NCI-H748 (cell line): ENCODE measurements at regions not wholly inside any gene's neighbourhood (a gene's known extent, or its start where the extent isn't known, plus 50 kb on each side); places are given as distances from the start of the nearest gene placed in this dataset.
"Not testable (repeated sequence)": the region's sequence is repeated elsewhere in the genome, so short reads cannot be mapped to it uniquely, and the experiment has no call there.

Source experiments
- DNase-seq: peaks from one replicate; lab custom pipeline; 2025; ENCODE audit not compliant: unreplicated experiment; lab: John Stamatoyannopoulos, UW

DNA sequence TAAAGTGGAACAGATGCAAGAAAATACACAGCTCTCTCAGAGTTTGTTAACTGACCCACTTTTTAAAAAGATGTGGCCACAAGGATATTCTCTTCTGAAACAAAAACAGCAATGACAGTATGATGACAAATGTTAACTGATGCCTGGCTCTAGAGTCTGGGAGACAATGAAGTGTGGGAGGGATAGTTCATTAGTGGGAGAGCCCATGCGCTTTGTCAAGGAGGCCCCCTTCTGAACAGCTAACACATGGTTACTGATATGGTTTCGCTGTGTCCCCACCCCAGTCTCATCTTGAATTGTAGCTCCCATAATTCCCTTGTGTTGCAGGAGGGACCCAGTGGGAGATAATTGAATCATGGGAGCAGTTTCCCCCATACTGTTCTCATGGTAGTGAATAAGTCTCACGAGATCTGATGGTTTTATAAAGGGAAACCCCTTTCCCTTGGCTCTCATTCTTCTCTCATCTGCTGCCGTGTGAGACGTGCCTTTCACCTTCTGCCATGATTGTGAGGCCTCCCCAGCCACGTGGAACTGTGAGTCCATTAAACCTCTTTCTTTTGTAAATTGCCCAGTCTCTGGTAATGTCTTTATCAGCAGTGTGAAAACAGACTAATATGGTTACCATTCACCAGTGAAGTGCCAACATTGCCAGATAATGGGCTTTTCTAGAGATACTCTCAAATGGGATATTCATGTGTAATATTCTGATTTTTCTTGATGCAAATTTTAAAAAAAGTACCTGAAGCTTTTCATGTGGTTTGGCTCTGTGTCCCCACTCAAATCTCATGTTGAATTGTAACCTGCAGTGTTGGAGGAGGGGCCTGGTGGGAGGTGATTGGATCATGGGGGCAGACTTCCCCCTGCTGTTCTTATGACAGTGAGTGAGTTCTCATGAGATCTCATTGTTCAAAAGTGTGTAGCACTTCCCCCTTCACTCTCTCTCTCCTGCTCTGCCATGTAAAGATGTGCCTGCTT is 435.8 kb downstream of the SHISA9 start:
- DNase-seq: not testable (repeated sequence)

DNA sequence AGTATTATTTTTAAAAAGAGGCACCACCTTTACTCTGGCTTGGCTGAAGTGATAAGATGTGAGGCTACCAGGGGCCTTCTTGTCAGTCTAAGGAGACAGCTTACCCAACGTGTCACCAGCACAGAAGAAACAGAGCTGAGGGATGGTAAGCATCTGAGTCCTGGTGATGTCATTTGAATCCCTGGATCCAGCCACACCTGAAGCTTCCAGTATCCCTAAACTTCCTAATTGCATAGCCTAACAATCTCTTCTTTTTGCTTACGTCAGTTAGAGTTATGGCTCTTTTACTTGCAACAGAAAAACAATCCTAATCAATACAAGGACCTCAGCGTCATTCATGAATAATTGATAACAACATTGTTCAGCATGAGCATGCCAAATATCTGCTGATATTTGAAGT is 436.6 kb downstream of the SHISA9 start:
- DNase-seq: no peak

DNA sequence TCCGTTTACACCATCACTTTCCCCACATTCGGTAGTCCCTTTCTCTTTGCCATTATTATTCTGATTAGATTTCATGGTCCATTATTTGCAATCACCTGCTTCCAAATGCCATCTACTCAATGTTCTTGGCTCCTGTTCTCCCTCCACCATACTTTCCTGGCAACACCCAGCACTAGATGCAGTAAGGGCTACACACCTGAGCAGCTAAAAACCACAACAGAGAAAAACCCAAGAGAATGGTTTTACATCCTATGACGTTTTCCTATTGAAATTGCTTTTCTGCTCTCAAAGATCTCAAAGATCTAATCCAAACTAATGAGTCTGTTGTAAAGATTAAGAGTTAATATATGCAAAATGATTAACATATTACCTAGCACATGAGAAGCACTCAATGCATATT is 441.3 kb downstream of the SHISA9 start:
- no peak for DNase-seq

DNA sequence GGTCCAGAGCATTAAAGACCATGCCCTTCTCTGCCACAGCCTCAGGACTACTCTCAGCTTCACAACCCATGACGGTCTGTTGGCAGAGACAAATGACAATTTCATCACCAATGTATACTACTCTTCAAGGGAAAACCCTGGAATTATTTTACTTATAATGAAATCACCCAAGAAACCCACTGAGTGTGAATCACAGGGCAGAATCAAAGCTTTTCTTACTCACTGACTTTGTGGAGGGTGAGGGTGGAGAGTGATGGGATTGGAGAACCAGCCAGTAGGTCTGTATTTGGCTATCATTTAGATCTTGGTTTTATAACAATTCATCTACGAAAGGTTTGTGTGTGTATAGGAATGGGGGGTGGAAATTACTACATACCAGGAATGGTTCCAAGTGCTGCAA is 442.6 kb downstream of the SHISA9 start:
- DNase-seq: no peak

DNA sequence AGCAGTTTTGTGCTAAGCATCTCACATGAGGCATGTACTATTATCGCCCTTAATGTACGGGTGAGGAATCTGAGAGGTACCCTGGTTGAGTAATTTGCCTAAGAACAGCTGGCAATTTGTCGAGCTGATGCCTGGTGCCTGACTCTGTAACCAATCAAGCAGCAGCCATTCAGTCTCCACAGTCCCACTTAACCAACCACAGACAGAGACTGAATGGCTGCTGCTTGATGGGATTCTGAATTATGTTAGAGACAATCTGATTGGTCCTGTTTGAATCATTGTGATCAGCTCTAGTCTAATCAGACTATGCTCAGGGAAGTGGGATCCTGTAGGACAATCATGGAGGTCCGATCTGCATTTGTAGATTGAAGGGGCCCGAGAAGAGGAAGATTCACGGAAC is 447.0 kb downstream of the SHISA9 start:
- DNase-seq: no peak

DNA sequence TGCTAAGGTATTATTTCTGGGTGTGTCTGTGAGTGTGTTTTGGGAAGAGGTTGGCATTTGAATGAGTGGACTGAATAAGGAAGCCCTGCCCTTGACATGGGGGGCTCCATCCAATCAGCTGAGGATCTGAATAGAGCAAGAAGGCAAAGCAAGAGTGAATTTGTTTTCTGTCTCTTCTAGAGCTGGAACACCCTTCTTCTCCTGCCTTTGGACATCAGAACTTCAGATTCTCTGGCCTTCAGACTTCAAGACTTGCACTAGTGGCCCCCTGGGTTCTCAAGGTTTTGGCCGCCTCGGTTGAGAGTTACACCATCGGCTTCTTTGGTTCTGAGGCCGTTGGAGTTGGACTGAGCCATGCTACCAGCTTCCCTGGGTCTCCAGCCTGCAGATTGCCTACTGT is 448.6 kb downstream of the SHISA9 start:
- no peak for DNase-seq

DNA sequence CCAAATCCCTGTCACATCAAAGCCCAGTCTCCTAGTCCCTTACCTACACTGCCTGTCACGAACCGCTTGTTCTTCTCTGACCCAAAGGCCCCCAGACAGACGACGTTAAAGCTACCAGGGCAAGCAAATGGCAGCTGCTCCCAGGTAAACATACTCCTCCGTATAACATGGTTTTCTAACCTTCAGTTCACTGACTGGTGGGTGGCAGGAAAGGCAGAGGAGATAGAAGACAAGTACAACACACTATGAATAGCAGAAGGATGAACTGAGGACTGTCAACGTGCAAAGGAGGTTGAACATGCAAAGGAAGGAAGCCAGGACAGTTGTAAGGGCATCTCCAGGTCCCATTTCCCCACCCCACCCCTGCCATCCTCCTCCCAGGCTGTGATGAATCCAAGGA is 449.8 kb downstream of the SHISA9 start:
- DNase-seq: no peak

DNA sequence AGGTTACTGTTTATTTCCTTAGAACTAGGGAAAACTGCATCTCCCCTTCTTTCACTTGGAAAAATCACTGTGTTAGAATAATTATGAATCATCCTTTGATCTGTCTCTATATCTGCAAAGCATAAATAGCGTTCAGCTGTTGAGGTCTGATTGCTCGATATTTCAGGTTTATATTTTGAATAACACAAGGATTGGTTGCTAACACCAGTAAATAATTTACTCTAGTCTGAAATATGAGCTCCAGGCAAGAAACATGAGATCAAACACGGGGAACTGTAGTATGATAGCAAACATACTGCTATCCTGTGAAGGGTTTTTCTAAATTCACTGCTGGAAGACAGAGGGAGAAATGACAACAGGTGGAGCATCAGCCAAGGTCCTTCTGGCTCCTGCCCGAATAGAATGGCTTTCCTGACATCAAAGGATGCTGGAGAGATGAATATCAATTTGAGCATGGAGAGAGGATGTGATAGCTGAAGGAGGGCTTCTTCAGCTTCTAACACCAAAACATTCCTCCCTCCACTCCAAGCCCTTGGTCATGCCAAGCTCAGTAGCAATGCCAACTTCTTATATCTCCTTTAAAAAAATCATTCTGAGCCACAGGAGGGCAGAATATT is 450.3 kb downstream of the SHISA9 start:
- DNase-seq: peak; percentile 19

DNA sequence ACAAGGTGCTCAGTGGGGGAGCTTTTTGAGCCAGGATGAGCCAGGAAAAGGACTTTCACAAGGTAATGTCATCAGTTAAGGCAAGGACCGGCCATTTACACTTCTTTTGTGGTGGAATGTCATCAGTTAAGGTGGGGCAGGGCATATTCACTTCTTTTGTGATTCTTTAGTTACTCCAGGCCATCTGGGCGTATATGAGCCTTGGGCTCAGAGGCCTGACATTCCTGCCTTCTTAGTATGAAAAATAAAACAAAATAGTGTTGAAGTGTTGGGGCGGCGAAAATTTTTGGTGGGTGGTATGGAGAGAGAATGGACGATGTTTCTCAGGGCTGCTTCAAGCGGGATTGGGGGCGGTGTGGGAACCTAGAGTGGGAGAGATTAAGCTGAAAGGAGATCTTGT is 451.4 kb downstream of the SHISA9 start:
- DNase-seq: not testable (repeated sequence)

DNA sequence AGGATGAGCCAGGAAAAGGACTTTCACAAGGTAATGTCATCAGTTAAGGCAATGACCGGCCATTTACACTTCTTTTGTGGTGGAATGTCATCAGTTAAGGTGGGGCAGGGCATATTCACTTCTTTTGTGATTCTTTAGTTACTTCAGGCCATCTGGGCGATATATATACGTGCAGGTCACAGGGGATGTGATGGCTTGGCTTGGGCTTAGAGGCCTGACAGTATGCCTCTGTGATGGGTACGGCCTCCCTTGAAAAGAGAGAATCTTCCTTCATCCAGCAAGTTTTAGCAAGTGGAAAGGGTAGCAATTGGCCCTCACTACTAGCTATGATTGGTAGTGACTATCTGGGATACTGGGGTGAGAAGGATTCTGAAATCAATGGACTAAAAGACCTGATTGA is 456.4 kb downstream of the SHISA9 start:
- DNase-seq: not testable (repeated sequence)

DNA sequence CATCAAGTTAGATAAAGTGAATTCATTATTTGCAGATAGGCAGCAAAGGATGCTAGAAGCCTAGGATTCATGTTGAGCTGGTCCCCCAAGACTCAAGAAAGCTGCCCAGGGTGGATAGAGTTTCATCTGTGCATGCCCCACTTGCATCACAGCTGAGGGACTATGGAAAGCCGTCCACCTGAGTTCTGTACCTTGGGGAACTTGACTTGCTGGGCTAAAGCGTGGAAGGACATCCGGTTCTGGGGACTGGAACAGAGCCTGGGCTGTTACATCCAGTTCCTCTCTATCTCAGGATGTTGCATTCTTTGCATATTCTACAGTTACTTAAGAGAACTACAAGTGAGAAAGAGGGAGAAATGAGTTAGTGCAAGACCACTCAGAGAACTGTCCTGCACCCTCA is 458.4 kb downstream of the SHISA9 start:
- DNase-seq: no peak

DNA sequence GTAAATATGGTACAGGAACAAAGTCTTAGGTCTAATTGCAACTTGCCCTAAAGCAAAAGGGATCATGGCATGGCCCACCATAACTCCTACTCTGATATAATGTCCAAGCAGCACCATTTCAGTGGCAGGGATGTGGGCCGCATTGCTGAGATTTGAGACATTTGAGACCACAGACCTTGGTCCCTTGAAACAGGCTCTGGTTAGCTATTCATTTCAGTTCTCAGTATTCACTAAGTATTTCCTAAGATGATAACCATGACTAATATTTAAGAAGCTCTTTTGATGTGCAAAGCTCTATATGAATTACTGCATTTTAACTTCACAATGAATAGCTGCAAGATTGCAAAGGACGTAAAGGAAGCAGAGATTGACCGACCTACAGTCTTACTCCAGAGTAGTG is 471.0 kb downstream of the SHISA9 start:
- no peak for DNase-seq

DNA sequence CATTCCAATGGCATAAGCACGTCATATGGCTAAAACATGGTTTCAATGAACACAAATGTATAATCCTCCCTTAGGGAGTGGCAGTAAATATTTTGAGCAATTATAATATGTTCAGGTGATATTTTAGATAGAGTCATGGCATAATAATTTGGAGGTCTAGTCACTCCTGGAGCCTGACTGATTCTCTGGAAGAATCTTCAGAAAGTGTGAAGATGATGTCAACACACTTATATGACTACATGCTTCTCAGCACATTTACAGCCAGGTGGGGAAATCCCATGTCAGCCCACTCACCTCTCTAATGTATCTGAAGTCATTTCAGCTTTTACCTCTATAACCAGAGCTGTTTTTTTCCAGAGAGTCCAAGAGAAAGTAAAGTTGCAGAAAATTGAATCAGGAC is 474.8 kb downstream of the SHISA9 start:
- no peak for DNase-seq

DNA sequence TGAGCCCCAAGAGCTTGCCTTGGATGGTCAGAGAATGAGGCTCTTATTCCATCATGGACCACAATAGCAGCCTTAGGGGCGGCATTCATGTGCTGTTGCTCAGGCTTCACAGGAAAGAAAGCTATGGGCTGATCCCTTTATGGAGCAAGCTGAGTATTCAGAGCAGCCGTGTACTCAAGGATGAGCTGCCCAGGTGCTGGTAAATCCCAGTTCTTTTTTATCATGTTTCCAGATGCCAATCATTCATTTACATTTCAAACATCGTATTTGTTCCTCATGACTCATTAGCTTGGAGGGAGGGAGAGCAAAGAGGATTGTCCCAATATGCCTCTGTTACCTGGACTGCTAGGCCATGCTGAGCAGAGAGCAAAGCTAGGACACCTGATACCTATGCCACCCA is 475.7 kb downstream of the SHISA9 start:
- no peak for DNase-seq

DNA sequence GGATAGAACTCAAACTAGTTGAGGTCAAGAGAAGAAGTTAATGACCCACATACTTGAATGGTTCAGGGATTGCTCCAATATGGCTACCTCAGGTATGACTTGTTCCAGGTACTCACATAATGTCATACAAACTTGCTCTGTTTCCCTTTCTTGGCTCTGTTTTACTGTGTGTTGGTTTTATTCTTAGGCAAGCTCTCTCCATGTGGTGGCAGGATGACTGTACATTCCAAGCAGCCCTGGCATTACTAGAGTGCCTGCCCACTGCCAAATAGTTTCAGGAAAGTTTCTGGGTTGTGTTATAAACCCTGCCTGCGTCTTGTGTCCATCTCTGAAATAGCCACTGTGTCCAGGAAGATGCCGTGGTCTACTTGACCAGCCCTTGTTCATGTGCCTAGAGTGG is 476.8 kb downstream of the SHISA9 start:
- DNase-seq: no peak

DNA sequence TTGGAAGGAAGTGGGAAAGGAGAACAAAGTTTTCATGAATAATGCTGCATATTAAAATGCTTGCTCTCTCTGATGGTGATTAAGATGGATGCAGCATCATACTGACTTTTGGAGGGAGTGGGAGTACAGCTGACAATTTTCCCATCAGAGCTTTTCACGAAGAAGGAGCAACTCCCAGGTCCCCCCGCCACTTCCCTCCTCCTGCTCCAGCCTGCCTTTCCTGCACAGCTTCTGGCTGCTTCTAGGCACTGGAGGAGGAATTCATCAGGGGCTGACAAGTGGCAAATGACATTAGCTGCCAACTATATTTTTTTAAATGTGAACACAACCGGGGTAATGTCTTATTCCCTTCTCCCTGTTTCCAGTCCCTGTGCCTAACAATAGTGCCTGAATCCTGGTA is 477.9 kb downstream of the SHISA9 start:
- DNase-seq: no peak

DNA sequence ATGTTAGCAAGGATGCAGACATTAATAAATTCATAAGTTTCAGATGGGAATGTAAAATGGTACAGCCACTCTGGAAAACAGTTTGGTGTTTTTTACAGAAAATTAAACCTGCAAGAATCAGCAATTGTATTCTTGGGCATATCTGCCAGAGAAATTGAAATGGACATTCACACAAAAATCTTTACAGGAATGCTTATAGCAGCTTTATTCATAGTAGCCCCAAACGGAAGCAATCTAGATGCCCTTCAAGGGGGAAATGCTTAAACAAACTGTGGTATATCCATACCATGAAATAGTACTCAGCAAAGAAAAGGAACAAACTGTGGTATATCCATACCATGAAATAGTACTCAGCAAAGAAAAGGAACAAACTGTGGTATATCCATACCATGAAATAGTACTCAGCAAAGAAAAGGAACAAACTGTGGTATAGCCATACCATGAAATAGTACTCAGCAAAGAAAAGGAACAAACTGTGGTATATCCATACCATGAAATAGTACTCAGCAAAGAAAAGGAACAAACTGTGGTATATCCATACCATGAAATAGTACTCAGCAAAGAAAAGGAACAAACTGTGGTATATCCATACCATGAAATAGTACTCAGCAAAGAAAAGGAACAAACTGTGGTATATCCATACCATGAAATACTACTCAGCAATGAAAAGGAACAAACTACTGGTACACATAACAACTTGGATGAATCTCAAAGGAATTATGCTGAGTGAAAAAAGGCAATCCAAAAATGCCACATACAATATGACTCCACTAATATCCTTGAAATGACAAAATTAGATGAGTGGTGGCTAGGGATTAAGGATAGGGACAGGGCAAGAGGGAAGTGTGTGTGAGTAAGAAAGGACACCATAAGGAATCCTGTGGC is 484.0 kb downstream of the SHISA9 start:
- not testable (repeated sequence) for DNase-seq

DNA sequence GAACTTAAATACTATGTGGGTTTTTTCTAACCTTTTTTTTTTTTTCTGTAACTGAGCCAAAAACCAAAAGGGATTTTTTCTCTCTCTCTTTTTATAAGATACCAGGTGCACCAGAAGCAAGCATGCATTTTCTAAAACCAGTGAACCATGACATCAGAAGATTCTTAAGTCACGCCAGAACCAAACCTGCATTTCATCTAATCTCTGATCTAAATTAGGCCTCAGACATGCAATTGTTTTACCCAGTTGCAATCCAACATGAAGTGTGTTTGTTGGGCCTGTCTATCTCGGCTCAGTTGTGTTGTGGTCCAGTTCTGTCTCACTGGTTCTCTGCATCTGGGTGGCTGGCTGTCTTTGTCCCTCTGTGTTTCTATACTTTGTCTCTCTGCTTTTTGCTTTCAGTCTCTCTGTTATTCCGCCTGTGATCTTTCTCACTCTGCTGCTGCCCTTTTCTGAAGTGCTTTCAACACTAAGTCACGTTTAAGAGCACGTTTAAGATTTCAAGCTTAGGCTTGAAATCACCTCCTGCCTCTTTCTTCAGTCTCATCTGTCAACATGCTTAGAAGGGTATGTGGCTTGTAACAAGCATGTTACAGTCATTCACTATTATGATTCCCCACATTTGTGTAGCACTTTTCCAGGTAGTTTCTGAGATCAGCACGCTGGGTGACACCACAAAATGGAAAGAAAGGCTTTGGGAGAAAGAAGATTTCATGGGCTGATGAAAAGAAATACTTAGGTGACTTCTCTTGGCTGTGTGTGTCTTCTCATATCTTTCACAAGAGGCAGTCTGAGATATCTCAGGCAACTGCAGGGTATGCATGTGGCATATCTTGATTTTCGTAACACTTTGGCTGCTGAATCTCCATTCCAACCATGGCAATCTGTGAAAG is 488.9 kb downstream of the SHISA9 start:
- DNase-seq: no peak

DNA sequence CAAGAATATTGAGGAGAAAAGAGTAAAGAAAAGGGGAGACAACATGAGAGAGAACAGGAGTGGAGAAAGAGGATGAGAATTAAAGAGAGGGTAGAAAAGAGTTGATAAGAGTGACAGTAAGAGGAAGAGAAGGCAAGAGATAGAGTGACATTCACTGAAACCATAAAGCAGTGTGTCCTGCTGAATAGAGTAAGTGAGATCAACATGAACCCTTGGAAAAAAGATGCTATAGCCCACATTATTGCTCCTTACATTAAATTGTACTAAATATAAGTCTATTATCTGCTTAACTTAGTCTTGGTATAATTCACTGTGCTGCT is 489.5 kb downstream of the SHISA9 start:
- DNase-seq: no peak

DNA sequence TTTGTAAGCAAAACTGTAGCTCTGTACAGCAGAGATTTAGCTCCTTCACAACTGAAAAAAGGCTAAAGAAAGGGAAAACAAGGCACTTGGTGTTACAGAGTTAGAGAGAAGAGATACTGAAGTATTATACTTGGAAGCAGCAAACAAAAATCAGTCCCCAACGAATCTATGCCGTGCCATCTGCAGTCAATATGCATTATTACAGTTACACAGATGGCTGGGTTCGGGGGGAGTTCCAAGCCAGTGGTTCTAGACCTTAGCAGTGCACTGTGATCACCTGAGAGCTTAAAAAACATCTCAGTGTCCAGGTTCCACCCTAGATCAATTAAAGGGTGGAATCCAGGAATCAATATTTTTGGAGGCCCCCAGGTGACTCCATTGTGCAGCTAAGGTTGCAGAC is 489.9 kb downstream of the SHISA9 start:
- no peak for DNase-seq

DNA sequence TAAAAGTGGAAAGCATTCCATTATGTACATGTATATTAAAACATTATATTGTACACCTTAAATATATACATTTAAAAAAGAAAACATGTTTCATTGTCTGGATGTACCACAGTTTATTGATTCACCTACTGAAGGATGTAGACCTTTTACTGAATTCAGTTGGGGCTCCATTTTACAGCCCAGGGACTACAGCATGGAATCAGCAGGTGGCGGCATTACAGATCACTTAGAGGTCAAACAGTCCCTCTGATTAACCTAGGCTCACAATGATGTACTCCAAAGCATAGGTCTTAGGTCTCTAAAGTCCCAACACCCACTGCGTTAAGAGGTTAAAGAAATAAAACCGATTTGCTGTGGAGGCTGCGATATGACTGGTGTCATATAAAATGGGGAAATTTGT is 490.9 kb downstream of the SHISA9 start:
- DNase-seq: no peak
